Muscle layer of duodenum (tissue), 2 donors: ENCODE measurements at regions not wholly inside any gene's neighbourhood (a gene's known extent, or its start where the extent isn't known, plus 50 kb on each side); places are given as distances from the start of the nearest gene placed in this dataset.

Experiments
- H3K27ac ChIP-seq: one replicate; pipeline ENCODE4 v1.7.0; 2013; ENCODE audit warnings: mild to moderate bottlenecking, low read length
- H3K27me3 ChIP-seq: one replicate; pipeline ENCODE4 v1.7.0; 2013; ENCODE audit warnings: low read depth, mild to moderate bottlenecking, control low read depth, low read length
- H3K36me3 ChIP-seq, 2 donors: one replicate each; pipeline ENCODE4 v1.7.0; 2013; ENCODE audit warnings: low read length in 2 of 2, control low read depth in 1 of 2, mild to moderate bottlenecking in 1 of 2; ENCODE audit not compliant: insufficient read depth in 2 of 2, control insufficient read depth in 1 of 2
- H3K4me1 ChIP-seq, 2 donors: one replicate each; pipeline ENCODE4 v1.7.0; 2013; ENCODE audit warnings: low read length in 2 of 2, mild to moderate bottlenecking in 2 of 2, control low read depth in 1 of 2, moderate library complexity in 1 of 2; ENCODE audit not compliant: insufficient read depth in 2 of 2, control insufficient read depth in 1 of 2
- H3K4me3 ChIP-seq, 2 donors: one replicate each; pipeline ENCODE4 v1.7.0; 2013; ENCODE audit warnings: low read length in 2 of 2, low read depth in 1 of 2, mild to moderate bottlenecking in 1 of 2
- H3K9me3 ChIP-seq, 2 donors: one replicate each; pipeline ENCODE4 v1.7.0; 2013; ENCODE audit warnings: low read length in 2 of 2, control low read depth in 1 of 2, mild to moderate bottlenecking in 1 of 2; ENCODE audit not compliant: control insufficient read depth in 1 of 2
- donor health status: healthy.

DNA sequence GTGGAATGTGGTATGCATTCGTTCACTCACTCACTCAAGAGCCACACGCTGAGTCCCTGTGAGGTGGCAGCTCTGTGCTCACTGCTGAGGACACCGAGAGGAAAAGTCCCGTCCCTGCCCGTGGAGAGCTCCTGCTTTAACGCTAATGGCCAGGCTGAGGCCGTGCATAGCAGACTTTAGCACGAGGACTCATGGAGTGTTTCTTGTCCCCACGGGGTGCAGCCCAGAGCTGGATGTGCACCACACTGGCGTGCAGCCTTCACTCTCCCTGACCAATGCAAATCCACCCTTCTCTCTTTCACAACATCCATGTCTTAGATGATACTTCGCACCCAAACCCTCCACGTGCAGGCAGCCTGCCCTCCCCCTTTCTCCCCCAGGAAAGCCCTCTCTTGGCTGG, 159.6 kb upstream of the ZNF536 start:
- Histone ChIP-seq H3K9me3 (no peaks in the 10 kb centered on the region), H3K4me1 (no peaks in the 10 kb centered on the region), H3K36me3 (no peaks in the 10 kb centered on the region), H3K27me3 (no peaks in the 10 kb centered on the region), H3K27ac (no peak overlapping the region), H3K4me3 (no peak overlapping the region)

DNA sequence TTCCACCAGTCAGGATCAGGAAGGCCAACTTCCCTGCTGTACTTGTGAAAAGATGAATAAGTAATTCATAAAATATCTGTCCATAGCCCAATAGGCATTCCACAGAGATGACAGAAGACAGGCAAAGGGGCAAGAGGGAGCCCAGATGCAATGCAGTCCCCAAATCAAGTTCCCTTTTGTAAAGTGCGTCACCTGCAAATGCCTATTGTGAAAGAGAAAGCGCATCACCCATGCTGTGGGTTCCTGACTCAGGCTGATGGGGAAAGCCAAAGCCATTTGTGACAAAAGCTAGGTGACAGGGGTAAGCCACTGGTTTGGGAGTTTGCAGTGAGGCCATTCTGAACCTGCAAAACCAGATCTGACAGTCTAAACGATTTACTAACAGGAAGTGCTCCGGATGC, 157.5 kb upstream of the ZNF536 start:
- no peaks in the 10 kb centered on the region for H3K27me3 ChIP-seq
- H3K9me3 ChIP-seq = no peaks in the 10 kb centered on the region
- no peaks in the 10 kb centered on the region for H3K36me3 ChIP-seq
- H3K4me1 ChIP-seq = no peaks in the 10 kb centered on the region
- H3K4me3 ChIP-seq = no peak overlapping the region
- H3K27ac ChIP-seq = no peak overlapping the region

DNA sequence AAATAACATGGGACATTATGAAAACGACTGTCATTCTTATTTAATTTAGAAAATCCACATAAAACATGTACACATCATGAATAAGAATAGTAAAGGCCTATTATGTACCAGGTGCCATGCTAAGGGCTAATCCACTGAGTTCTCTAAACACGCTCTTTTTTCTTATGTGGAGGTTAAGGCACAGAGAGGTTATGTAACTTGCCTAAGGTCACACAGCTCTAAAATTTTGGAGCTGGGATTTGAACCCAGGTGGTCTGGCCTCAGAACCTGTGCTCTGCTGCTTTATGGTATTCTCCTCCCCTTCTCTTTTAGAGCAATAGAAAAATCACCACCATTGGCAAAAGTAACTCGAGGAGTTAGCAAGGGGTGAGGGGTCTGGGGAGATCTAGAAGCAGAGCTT, 156.9 kb upstream of the ZNF536 start:
- no peaks in the 10 kb centered on the region for H3K27me3 ChIP-seq
- H3K36me3 ChIP-seq = no peaks in the 10 kb centered on the region
- no peak overlapping the region for H3K4me3 ChIP-seq
- H3K27ac ChIP-seq = no peak overlapping the region
- no peaks in the 10 kb centered on the region for H3K9me3 ChIP-seq
- H3K4me1 ChIP-seq = no peaks in the 10 kb centered on the region

DNA sequence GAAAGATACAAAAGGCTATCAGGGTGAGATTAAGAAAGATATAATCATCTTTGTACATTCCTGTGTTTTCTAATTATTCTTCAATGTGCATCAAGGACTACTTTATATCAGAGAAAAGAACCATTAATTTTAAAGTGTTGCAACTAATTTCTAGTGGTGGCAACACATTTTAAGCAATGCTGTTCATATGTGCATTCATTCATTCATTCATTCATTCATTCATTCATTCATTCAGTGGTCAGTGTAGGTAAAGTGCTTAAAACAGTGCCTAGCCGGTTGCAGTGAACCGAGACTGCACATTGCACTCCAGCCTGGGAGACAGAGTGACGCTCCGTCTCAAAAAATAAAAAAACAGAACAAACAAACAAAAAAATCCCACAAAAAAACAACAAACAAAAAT, 155.7 kb upstream of the ZNF536 start:
- H3K36me3 ChIP-seq = no peaks in the 10 kb centered on the region
- no peaks in the 10 kb centered on the region for H3K9me3 ChIP-seq
- peaks cover 4% of the 10 kb centered on the region for H3K27me3 ChIP-seq
- no peaks in the 10 kb centered on the region for H3K4me1 ChIP-seq
- H3K27ac ChIP-seq = no peak overlapping the region
- no peak overlapping the region for H3K4me3 ChIP-seq

DNA sequence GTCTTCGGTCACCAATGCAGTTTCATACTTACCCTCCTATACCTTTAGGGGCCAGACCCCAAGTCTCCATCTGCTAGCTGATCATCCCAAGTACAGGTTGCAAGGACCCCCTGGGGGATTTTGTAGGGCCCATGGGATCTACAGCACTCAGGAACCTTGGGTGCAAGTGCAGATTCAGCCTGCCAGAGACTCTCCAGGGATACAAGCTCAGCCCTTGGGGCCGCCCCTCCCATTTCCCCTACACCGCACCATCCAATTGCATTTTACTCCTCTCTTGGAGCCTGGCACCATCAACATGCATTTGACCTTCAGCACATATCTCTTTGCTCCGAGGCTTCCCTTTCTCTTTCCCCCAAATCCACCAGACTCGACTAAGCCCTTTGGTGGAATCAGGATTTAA, 154.7 kb upstream of the ZNF536 start:
- Histone ChIP-seq H3K27me3 (peaks cover 4% of the 10 kb centered on the region), H3K36me3 (no peaks in the 10 kb centered on the region), H3K27ac (no peak overlapping the region), H3K9me3 (no peaks in the 10 kb centered on the region), H3K4me3 (no peak overlapping the region), H3K4me1 (no peaks in the 10 kb centered on the region)

DNA sequence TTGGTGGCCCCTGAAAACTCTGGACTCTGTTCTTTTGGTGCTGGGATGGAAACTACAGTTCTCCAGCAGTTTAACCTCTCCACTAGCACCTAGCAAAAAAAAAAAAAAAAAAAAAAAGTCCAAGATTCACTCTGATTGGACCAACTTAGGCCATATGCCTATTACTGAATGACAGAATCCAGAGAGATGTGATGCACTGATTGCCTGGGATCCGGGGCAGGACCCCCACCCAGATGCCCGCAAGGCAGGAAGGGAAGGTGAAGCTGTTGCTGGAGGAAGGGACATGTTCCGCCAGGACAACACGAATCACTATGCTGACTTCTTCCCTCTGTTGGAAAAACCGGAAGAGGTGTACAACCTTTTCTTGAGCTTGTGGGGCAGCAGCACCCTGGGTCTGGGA, 152.5 kb upstream of the ZNF536 start:
- H3K27ac ChIP-seq = no peak overlapping the region
- H3K4me3 ChIP-seq = no peak overlapping the region
- H3K4me1 ChIP-seq = no peaks in the 10 kb centered on the region
- H3K36me3 ChIP-seq = no peaks in the 10 kb centered on the region
- no peaks in the 10 kb centered on the region for H3K9me3 ChIP-seq
- H3K27me3 ChIP-seq = peaks cover 10% of the 10 kb centered on the region

DNA sequence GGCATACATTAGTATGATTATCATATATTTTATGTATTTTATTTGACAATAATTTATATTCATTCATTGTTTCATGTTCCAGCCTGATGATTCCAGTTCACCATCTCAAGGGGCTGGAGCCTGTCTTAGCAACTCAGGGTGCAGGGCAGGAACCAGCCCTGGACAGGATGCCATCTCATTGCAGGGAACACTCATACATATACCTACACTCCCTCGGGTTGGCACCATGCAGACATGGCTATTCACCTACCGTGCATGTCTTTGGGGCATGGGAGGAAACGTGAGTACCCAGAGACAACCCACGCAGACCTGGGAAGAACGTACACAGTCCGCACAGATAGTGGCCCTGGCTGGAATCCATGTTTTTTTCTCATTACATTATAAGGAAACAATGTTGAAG, 151.0 kb upstream of the ZNF536 start:
- Histone ChIP-seq H3K4me1 (peaks cover 0 to 10% of the 10 kb centered on the region in 2 donors), H3K9me3 (no peaks in the 10 kb centered on the region), H3K4me3 (no peak overlapping the region)

DNA sequence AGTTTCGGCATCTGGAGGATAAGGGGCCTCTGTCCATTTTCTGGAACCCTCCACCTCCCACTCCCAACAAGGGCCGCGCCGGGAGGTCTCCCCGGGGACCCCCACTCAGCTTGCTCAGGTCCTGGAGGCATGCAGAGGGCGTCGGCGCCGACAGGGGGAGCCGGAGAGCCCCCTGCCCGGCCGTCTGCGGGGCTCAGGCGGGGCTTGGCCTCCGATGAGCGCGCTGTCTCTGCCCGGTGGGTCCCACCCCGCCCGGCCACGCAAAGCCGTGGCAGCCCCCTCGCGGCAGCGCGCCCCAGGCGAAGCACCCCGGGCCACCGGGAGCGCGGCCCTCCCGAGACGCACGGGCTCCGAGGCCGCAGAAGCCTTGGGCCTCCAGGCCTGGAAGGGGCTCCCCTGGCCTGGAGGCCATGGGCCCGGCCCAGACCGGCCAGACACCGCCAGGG, 149.7 kb upstream of the ZNF536 start:
- peaks cover 0 to 21% of the 10 kb centered on the region in 2 donors for H3K4me1 ChIP-seq
- no peaks in the 10 kb centered on the region for H3K9me3 ChIP-seq
- no peaks in the 10 kb centered on the region for H3K36me3 ChIP-seq
- H3K4me3 ChIP-seq = peak overlapping the region in 1 of 2 donors; percentile 14
- no peak overlapping the region for H3K27ac ChIP-seq
- H3K27me3 ChIP-seq = peaks cover 30% of the 10 kb centered on the region

More for the DNA sequence above, 151.0 kb upstream of the ZNF536 start:
- Histone ChIP-seq H3K27me3 (peaks cover 19% of the 10 kb centered on the region), H3K27ac (no peak overlapping the region), H3K36me3 (no peaks in the 10 kb centered on the region)

DNA sequence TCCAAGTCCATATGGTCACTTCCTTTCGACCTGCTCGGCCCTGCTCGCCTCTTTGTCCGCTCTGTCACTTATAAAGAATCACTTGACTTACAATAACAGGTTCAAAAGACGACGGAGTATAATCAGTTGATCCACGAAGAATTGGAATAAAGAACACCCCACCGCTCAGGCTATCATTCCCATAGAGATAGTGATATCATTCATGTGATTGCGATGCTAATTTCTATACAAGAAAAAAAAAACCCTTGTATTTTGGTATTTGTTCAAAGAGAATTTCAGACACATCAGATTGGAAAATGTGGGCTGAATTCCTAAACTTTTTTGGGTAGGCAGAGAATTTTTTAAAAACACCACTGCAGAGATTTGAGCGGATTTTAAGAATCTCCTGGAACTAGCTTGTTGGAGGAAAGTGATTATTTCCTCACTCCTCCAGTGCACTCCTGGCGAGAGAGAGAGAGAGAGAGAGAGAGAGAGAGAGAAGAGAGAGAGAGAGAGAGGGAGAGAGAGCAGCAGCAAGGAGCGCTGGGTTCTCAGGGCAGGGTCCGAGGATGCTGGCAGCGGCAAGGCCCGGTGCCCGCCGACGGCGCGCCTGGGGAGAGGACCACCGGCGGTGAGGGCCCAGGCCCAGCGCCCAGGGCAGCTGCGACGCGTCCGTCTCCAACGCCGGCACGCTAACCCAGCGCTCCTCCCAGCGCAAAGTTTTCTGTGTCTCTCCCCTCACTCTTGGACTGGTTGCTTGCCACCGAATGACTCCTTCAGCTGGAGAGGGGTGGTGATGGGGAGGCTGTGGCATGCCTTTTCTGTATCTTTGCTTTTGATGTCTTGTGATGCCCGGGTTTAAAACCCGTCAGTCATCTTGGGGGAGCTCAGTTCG, 149.0 kb upstream of the ZNF536 start:
- H3K27me3 ChIP-seq = peaks cover 30% of the 10 kb centered on the region
- H3K36me3 ChIP-seq = no peaks in the 10 kb centered on the region
- peaks cover 0 to 27% of the 10 kb centered on the region in 2 donors for H3K4me1 ChIP-seq
- H3K4me3 ChIP-seq = no peak overlapping the region
- no peak overlapping the region for H3K27ac ChIP-seq
- no peaks in the 10 kb centered on the region for H3K9me3 ChIP-seq

DNA sequence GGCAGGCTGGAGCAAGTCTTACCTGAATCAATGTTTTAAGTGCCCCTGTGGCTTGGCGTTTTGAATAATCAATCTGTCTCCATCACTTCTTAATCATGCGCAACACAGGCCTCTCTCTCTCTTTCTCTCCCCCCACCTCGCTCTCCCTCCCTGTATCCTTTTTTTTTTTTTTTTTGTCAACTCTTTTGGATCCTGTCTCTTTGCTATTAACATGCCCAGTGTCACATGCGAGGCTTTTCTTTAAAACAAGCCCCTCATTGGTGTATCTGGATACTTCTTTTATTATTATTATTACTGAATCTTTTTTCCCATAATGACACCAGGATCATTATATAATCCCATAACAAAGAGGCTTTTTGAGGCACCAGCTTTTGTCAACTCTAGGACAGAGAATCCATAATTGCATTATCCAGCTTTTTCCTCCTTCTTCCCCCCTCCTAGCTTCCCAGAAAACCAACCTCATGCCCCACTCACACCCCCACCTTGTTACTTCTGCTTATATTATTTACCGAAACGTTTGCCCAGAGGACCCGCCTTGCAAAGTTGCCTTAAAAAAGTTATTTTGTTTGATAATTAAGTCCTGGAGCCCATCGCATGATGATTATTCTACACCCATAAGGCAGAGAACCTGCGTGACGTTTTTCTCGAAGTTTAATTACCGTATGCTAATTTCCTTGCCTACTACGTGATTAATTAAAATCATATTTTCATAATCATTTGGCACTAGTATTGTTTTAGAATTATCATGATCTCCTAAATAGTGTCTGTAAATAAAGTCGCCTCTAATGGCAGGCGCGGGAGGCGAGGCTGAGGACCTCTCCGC, 148.1 kb upstream of the ZNF536 start:
- peaks cover 0 to 34% of the 10 kb centered on the region in 2 donors for H3K4me1 ChIP-seq
- H3K4me3 ChIP-seq = no peak overlapping the region
- H3K27me3 ChIP-seq = peaks cover 32% of the 10 kb centered on the region
- no peaks in the 10 kb centered on the region for H3K9me3 ChIP-seq
- no peaks in the 10 kb centered on the region for H3K36me3 ChIP-seq
- H3K27ac ChIP-seq = no peak overlapping the region
